ENCODE measurements at regions not wholly inside any gene's neighbourhood (a gene's known extent, or its start where the extent isn't known, plus 50 kb on each side); places are given as distances from the start of the nearest gene placed in this dataset.
A peak's percentile ranks its signal among the peaks of the same experiment; 100 is the strongest.
"Not testable (repeated sequence)": the region's sequence is repeated elsewhere in the genome, so short reads cannot be mapped to it uniquely, and the experiment has no call there.

GRCh38 chr16:88245241-88246081 lies 137.3 kb upstream of the ZNF469 start:
- not testable (repeated sequence) for DNase-seq (ENCODE audit: low read depth in 3 of 3)

GRCh38 chr16:88246955-88247582 lies 135.7 kb upstream of the ZNF469 start:
- not testable (repeated sequence) for DNase-seq (ENCODE audit: low read depth in 3 of 3)

- DNase-seq (ENCODE audit: low read depth in 3 of 3), result not testable (repeated sequence)
Observed at GRCh38 chr16:88247583-88247966, 135.2 kb upstream of the ZNF469 start.

- not testable (repeated sequence) for DNase-seq (ENCODE audit: low read depth in 3 of 3)
Observed at GRCh38 chr16:88248761-88249160, 134.0 kb upstream of the ZNF469 start.

DNA sequence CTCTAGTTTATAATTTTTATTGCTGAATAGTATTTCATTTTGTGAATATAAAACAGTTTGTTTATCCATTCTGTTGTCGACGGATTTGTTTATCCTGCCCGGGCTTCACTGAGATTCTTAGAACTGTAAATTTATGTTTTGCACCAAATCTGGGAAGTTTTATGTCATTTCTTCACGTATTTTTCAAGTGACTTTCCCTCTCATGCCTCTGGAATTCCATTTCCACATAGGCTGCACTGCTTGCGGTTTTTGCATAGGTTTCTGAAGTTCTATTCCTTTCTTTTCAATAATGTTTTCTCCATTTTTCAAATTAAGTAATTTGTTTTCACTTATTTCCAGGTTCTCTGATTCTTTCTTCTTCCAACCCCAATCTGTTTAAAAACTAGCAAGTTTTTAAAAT lies 132.4 kb upstream of the ZNF469 start:
- DNase-seq (ENCODE audit: low read depth in 3 of 3), result not testable (repeated sequence)

- not testable (repeated sequence) for DNase-seq (ENCODE audit: low read depth in 3 of 3)
Observed at GRCh38 chr16:88252057-88252794, 130.5 kb upstream of the ZNF469 start.

- DNase-seq (ENCODE audit: low read depth in 3 of 3), result not testable (repeated sequence)
Observed at GRCh38 chr16:88258141-88258540, 124.6 kb upstream of the ZNF469 start.

DNA sequence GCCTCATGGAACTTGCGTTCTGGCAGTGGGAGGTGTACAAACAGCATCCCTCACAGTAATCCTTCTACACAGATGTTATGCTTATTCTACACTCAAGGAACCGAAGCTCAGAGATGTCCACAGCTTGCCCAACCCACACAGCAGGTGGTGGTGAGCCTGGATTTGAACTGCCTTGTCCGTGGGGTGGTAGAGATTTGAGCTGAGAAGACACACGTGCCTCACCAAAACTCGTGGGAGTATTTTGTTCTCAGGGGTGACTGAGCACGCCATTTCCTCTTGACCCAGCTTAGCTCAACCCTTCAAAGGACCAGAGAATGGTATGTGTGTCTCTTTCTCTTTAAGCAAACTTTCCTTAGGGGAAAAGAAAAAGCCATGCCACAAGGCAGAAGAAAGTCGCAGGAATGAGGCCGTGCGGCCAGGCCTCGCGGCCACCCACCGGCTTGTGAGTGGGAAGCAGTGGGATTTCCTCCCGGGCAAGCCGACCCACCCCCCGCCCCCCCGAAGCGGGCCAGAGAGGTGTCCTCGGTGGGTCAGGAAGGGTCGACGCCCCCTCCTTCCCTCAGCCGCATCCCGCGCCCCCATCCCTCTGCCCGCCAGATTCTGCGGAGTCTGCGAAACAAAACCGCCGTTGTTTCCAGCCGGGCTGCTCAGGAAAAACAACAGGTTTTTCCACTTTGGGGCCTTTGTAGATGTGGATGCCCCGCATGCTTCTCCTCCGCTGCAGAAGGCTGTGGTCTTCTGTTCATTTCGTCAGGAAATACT lies 123.8 kb upstream of the ZNF469 start:
- not testable (repeated sequence) for DNase-seq (ENCODE audit: low read depth in 3 of 3)

DNA sequence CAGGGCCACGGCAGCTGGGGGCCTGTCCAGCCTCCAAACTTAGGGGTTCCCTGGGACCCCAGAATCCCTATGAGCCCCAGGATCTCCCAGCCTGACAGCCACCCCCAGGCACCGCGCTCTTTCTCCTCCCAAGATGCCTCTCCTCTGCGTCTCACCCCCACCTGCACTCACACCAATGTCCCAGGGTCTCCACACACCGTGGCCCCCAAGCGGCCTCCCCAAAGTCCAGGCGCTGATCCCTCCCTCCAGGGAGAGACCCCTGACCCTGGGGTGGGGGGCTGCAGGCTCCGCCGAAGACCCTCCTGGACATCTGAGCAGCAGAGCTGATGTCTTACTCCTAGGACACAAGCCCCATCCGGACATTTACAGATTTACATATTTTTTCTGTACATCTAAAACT lies 123.2 kb upstream of the ZNF469 start:
- not testable (repeated sequence) for DNase-seq (ENCODE audit: low read depth in 3 of 3)

DNA sequence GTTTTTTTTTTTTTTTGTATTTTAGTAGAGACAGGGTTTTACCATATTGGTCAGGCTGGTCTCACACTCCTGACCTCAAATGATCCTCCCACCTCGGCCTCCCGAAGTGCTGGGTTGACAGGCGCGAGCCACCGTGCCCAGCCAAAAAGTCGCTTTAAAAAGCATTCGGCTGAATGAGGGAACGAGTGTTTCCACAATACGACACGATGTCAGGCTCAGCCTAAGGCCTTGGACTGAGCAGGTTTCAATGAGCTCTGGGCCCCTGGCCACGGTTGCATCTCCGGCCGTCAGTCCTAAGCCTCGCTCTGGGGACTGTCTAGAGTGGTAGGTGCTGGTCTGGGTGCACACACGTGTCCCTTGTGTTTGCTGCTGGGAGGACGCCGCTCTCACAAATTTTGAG lies 122.6 kb upstream of the ZNF469 start:
- not testable (repeated sequence) for DNase-seq (ENCODE audit: low read depth in 3 of 3)

DNA sequence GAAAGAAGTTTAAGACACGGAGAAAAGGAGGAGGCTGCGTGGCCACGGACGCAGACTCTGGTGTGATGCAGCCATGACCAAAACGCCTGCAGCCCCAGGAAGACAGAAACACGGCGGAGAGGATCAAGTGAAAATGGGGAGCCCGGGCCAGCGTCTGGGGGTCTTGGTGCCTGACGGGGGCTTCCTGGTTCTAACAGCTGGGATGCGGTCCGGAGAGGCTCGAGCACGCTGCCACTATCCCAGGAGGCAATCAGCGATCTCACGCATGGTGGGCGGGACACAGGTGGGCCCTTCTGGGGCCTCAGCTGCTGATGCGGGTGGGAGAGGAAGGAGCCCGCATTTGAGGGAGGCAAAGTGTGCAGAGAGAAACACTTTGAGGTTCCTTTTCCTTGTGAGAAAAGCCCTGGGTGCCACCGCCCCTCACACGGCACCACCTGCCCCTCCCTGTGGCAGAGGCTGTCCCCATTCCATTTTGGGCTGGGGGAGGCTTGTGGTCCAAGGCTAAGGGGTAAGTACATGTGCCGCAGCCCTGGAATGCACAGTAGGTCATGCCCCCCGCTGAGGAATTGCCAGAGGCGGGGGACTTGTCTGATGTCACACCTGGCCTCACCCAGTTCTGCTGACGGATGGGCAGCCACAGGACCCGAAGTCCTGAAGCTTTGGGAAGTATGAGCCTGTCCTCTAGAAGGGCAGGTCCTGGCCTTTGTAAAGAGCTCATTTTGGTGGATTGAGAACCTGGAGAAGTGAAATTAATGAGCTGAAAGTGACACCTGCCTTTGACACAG lies 121.7 kb upstream of the ZNF469 start:
- not testable (repeated sequence) for DNase-seq (ENCODE audit: low read depth in 3 of 3)

DNA sequence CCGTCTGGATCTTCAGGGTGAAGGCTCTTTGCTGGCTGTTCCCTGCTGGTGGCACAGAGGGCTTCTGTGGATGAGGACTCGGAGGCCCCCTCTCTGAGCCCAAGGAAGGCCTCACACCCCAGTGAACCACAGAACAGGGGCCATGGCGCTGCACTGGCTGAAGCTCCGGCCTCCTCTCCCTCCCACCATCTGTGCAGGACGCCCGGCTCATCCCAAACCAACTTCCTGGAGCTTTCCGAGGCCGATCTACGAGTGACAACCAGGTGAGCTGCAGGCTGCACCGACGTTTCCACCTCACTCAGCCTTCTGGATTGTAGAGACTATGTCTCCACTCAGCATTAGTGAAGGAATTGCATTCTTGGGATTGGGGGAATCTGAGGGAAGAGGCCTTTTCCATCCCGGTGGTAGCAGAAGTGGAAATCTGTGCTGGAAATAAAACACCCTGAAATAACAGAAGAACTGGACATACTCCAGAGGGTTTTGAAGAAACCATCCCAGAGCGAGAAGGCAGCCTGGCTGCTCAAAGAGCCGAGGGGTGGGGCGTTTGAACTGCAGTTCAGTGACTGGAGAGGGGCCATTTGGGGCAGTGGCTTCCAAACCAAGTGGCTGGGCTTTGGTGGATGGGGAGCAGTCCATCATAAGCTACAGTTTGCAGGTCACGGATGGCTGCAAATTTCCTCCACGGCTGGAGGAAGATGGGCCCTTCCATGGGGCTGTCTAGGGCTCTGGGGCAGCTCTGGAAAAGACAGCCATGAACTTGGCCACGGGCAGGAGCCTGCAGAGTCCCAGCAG lies 120.7 kb upstream of the ZNF469 start:
- DNase-seq (ENCODE audit: low read depth in 3 of 3), result not testable (repeated sequence)

DNA sequence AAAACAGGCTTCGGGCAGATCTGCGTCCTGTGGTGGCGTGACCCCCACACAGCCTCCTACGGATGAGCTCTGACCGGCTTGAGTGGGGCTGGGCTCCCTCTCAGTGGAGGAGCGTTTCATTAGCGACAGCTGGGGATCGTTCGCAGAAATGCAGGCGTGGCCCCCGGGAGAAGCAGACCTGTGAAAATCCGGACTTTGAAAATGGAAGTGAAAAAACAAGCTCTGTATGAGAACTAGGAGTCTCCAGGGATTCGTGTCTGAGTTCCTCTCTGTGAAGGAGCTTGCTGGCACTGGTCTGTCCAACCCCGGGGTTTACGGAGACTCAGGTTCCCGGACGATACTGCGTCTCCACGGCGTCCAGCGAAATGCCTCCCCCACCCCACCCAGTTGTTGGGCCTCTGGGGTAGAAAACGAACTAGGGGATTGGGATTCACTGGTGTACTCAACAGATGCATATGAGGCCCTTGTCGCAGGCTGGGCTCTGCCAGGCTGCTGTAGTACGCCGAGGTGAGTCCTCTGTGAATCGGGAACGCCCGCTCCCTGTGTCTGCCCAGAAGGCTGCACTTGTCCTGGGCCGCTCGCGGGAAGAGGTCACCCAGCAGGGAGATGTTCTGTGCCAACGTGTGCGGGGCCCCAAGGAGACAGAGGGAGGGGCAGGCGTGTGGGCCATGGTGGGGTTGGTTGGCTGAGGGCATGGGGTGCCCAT lies 119.7 kb upstream of the ZNF469 start:
- not testable (repeated sequence) for DNase-seq (ENCODE audit: low read depth in 3 of 3)

DNA sequence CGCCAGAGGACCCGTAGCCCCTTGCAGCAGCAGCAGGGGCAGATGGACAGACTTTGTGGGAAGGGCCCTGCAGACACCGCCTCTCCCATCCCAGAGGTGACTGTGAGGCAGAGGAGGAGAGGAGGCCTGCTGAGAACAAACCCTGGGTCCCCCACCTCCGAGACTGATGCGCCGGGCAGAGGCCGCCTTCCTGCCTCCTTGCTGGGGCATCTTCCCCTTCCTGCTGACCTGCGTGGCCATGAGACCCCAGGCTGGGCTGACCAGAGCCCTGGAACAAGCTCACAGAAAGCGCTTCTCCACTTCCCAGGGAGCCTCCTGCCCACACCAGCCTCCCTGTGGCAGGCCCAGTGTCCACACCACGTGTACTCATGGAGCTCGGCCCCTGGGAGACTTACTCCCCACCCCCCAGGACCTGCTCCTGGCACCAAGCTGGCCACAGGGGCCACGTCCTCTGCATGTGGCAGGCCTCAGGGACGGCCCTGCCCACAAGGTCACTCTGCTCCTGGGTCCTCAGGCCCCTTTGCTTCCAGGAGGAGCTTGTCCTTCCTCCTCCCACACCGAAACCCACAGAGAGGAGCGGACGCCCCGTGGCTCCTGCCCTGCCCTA lies 119.0 kb upstream of the ZNF469 start:
- DNase-seq (ENCODE audit: low read depth in 3 of 3), result not testable (repeated sequence)

- DNase-seq (ENCODE audit: low read depth in 3 of 3), result peak in 2 of 3 experiments; percentile 23 to 33
Observed at GRCh38 chr16:88264641-88265285, 118.0 kb upstream of the ZNF469 start.

GRCh38 chr16:88265286-88265938 lies 117.3 kb upstream of the ZNF469 start:
- peak in 1 of 3 experiments; percentile 8 for DNase-seq (ENCODE audit: low read depth in 3 of 3)

DNA sequence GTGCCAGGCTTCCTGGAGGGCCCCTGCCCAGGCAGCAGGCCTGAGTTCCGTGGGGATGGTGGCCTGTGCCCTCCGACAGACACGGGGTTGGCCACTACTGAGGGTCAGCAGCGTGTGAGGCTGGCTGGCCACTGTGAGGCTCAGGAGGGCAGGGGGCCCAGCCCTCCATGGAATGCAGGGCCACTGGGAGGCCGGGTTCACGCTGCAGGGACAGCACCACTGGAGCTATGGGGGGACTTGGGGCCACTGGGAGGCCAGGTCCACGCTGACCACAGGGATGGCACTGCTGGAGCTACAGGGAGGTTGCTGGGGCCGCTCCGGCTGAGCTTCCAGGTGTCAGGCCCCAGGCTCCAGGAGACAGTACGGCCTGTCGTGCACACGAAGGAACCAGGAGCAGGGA lies 116.7 kb upstream of the ZNF469 start:
- DNase-seq (ENCODE audit: low read depth in 3 of 3), result not testable (repeated sequence)

All from stimulated activated CD4-positive, alpha-beta T cell treated with anti-CD3 and anti-CD28 coated beads, TNF-alpha, amount 100 ng/mL, for 4 hours (primary cell).